ENCODE measurements at regions not wholly inside any gene's neighbourhood (a gene's known extent, or its start where the extent isn't known, plus 50 kb on each side); places are given as distances from the start of the nearest gene placed in this dataset.
"Not testable (repeated sequence)": the region's sequence is repeated elsewhere in the genome, so short reads cannot be mapped to it uniquely, and the experiment has no call there.

DNA sequence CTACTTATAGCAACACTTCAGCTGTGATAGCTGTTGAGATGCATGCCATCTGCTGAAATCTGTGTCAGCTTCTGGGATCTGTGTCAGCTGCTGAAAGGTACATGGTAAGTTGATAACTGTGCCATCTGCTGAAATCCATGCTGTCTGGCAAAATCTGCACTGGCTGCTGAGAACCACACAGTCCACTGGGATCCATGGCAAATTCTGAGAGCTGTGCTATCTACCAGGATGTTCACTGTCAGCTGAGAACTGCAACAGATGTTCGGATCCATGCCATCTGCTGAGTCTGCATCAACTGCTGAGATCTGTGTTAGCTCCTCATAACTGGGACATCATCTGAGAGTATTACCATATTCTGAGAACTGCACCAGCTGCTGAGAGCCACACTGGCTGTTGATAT, 430.5 kb upstream of the POU3F4 start:
- DNase-seq (ENCODE audit: low spot score), result no peak
- intact Hi-C loops (cut with DNase I), result no loop called here
- no peak for ATAC-seq

DNA sequence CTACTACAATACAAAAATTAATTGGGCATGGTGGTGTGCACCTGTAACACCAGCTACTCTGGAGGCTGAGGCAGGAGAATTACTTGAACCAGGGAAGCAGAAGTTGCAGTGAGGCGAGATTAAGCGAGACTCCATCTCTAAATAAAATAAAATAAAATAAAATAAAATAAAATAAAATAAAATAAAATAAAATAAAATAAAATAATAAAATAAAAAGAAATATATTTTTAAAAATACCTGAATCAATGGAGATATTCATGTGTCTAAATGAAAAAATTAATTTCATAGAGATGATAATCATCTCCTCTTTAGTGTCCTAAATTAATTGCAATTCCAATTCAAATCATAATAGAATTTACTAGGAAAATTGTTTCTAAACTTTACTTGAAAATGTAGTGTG, 406.1 kb upstream of the POU3F4 start:
- DNase-seq (ENCODE audit: low spot score) (no peak), ATAC-seq (no peak)
- intact Hi-C loops (cut with DNase I), result no loop called here

DNA sequence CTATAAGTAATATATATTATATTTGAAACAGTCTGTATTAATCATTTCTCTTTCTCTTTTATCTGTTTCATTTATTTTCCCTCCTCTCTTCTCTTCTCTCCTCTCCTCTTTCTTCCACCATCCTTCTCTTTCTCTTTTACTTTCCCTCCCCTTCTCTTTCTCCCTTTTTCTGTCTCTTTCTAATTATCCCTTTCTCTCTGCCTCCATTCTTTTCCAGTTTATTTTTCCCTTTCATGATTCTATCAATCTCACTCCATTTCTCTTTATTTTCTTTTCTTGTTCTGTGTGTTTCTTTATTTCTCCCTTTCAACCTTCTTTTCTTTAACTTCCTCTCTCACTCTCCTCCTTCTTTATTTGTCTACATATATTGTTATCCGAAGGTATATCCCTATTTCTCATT, 399.8 kb upstream of the POU3F4 start:
- DNase-seq (ENCODE audit: low spot score) (no peak), ATAC-seq (no peak)
- intact Hi-C loops (cut with DNase I), result no loop called here

GRCh38 chrX:83145876-83146275, 362.2 kb upstream of the POU3F4 start:
- no peak for ATAC-seq
- intact Hi-C loops (cut with DNase I), result no loop called here
- no peak for DNase-seq (ENCODE audit: low spot score)

DNA sequence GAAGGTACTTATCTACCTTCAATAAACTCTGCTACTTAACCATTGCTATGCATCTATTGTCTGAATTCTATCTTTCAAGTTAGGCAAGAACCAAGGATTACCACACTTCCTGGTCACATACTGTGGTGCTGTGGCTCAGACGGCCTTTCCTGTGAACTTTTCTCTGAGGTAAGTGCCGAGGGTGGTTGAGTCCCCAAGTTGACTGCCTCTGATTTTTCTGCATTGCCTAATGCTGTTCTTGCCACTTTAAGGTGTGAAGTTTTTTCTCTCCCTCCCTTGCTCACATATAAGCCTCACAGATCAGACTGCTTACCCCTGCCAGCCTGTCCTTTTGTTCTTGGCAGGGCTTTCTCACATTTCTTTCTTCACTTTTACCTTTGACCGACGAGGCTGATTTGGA, 348.0 kb upstream of the POU3F4 start:
- intact Hi-C loops (cut with DNase I), result no loop called here
- DNase-seq (ENCODE audit: low spot score) (no peak), ATAC-seq (no peak)

DNA sequence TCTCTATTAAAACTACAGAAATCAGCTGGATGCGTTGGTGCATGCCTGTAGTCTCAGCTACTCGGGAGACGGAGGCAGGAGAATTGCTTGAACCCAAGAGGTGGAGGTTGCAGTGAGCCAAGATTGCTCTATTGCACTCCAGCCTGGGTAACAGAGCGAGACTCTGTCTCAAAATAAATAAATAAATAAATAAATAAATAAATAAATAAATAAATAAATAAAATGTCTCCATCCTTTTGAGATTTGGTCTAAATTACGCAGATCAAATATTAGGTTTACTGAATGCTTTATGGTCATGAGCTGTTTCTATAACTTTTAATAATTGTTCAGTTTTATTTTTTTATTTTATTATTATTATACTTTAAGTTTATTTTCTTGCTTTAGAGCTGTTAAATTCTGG, 344.0 kb upstream of the POU3F4 start:
- DNase-seq (ENCODE audit: low spot score); ATAC-seq; intact Hi-C loops (cut with DNase I): not testable (repeated sequence)

DNA sequence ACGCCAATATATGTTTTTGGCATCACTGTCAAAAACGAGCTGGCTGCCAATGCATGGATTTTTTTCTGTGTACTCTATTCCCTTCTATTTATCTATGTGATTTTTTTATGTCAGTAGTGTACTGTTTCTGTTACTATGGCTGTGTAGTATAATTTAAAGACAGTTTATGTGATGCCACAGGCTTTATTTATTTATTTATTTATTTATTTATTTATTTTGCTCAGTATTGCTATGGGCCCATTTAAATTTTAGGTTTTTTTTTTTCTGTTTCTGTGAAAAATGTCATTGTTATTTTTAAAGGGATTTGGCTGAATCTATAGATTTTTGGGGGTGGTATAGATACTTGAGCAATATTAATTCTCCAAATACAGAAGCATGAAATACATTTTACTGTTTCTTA, 338.4 kb upstream of the POU3F4 start:
- ATAC-seq (no peak), DNase-seq (ENCODE audit: low spot score) (no peak)
- intact Hi-C loops (cut with DNase I), result no loop called here

GRCh38 chrX:83185010-83185409, 323.1 kb upstream of the POU3F4 start:
- DNase-seq (ENCODE audit: low spot score) (no peak), ATAC-seq (peak; percentile 10)
- intact Hi-C loops (cut with DNase I), result no loop called here

DNA sequence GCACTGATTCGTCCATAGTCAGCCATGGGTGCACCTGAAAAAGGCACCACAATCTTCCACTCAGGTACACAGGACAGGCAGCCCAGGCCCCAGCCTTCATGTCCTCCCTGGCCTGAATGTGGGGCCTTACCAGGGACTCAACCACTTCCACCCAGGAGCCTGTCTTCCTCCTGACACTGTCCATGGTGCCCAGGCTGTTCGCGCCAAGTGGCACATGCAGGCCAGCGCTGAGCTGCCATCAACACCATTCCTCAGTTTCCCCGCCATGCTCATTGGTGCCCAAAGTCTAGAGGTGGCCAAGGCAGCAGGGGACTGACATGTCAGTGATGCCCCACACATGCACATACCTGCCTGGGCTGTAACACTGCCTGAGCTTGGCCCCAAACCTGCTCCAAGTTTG, 322.2 kb upstream of the POU3F4 start:
- ATAC-seq (peak; percentile 20), DNase-seq (ENCODE audit: low spot score) (no peak)
- intact Hi-C loops (cut with DNase I), result no loop called here

GRCh38 chrX:83186632-83187031, 321.5 kb upstream of the POU3F4 start:
- peak; percentile 26 for ATAC-seq
- intact Hi-C loops (cut with DNase I), result no loop called here
- no peak for DNase-seq (ENCODE audit: low spot score)

Data from sciatic nerve (tissue), 2 donors.